PC-3 (cell line): ENCODE measurements at regions not wholly inside any gene's neighbourhood (a gene's known extent, or its start where the extent isn't known, plus 50 kb on each side); places are given as distances from the start of the nearest gene placed in this dataset.

Experiments used
- EZH2 ChIP-seq: fragments of 300-600 bp; sonication (generic); IDR thresholded peaks from one replicate; pipeline ENCODE4 v1.6.1; 2017; ENCODE audit warnings: antibody characterized with exemption, mild to moderate bottlenecking, low read length; ENCODE audit not compliant: unreplicated experiment
- EZH2phosphoT487 ChIP-seq: fragments of 300-600 bp; sonication (generic); IDR thresholded peaks from 2 replicates; pipeline ENCODE4 v1.6.1; 2018; ENCODE audit warnings: mild to moderate bottlenecking, antibody characterized with exemption, low read length, borderline replicate concordance
- TF ChIP-seq, protein P1 (sequence below): fragments of 300-600 bp; sonication (generic); conservative IDR thresholded peaks from 2 replicates; pipeline ENCODE4 v1.5.1; 2017; ENCODE audit warnings: antibody characterized with exemption, low read depth, mild to moderate bottlenecking, low read length

DNA sequence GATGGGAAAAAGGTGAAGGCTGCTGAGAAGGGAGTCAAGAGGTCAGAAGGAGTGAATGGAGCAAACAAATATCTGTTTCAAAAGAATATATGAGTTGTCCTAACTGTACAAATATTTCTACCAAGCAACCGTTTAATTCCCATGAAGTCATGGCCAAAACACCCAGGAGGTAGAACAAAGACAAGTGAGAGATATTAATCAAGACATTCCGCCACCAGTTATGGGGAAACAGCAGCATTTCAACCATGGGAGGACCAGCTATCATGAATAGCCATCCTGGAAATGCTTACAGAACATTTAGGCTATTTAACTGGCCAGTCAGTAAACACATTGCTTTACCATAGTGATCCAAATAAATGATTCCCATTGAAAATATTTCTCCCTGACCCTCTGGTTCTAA lies 396.3 kb downstream of the IRS1 start:
- TF ChIP-seq, protein P1, sequence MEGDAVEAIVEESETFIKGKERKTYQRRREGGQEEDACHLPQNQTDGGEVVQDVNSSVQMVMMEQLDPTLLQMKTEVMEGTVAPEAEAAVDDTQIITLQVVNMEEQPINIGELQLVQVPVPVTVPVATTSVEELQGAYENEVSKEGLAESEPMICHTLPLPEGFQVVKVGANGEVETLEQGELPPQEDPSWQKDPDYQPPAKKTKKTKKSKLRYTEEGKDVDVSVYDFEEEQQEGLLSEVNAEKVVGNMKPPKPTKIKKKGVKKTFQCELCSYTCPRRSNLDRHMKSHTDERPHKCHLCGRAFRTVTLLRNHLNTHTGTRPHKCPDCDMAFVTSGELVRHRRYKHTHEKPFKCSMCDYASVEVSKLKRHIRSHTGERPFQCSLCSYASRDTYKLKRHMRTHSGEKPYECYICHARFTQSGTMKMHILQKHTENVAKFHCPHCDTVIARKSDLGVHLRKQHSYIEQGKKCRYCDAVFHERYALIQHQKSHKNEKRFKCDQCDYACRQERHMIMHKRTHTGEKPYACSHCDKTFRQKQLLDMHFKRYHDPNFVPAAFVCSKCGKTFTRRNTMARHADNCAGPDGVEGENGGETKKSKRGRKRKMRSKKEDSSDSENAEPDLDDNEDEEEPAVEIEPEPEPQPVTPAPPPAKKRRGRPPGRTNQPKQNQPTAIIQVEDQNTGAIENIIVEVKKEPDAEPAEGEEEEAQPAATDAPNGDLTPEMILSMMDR = no peak
- TF ChIP-seq EZH2 (no peak), EZH2phosphoT487 (no peak)
